ENCODE measurements at regions not wholly inside any gene's neighbourhood (a gene's known extent, or its start where the extent isn't known, plus 50 kb on each side); places are given as distances from the start of the nearest gene placed in this dataset.

GRCh38 chr2:217332866-217333265, 473.0 kb upstream of the TNP1 start:
- H3K27me3 ChIP-seq (ENCODE audit: insufficient read depth, low read length): no peaks in the 10 kb centered on the region
- Mint-ChIP-seq H3K27me3 (ENCODE audit: low read depth, unreplicated experiment) (no peaks in the 10 kb centered on the region), H3K4me3 (ENCODE audit: unreplicated experiment) (no peak overlapping the region), H3K36me3 (ENCODE audit: low read depth, unreplicated experiment) (no peaks in the 10 kb centered on the region), H3K4me1 (ENCODE audit: low read depth, unreplicated experiment) (peaks cover 25% of the 10 kb centered on the region), H3K9me3 (ENCODE audit: unreplicated experiment) (peaks cover 1% of the 10 kb centered on the region), H3K27ac (ENCODE audit: unreplicated experiment) (no peak overlapping the region)
- peaks cover 26% of the 10 kb centered on the region for H3K4me1 ChIP-seq (ENCODE audit: insufficient read depth, low read length)
- H3K4me2 ChIP-seq (ENCODE audit: low read length): no peak overlapping the region
- no peaks in the 10 kb centered on the region for H3K9me3 ChIP-seq (ENCODE audit: insufficient read depth, low read depth, low read length)
- no peak overlapping the region for H3K4me3 ChIP-seq (ENCODE audit: insufficient read depth, low read depth, low read length)
- H3K9ac ChIP-seq (ENCODE audit: low read length): no peak overlapping the region
- no peaks in the 10 kb centered on the region for H4K20me1 ChIP-seq (ENCODE audit: insufficient read depth, low read length)
- no peak overlapping the region for H2AFZ ChIP-seq (ENCODE audit: low read depth, low read length)
- no peaks in the 10 kb centered on the region for H3K79me2 ChIP-seq (ENCODE audit: insufficient read depth, low read length)
- DNase-seq (ENCODE audit: low read depth): no peak
- no peaks in the 10 kb centered on the region for H3K36me3 ChIP-seq (ENCODE audit: insufficient read depth, low read length)
- no peak overlapping the region for H3K27ac ChIP-seq (ENCODE audit: low read depth, low read length)
- FAIRE-seq: no peak
- TF ChIP-seq EZH2 (IDR thresholded peaks at IDR 0.05; ENCODE audit: insufficient read depth, low read length): no peak
- no peak for TF ChIP-seq CTCF (IDR thresholded peaks at IDR 0.05; ENCODE audit: insufficient read depth, low read depth, low read length)

GRCh38 chr2:217332417-217332791, 472.5 kb upstream of the TNP1 start:
- H3K4me3 ChIP-seq (ENCODE audit: insufficient read depth, low read depth, low read length): no peak overlapping the region
- TF ChIP-seq CTCF (IDR thresholded peaks at IDR 0.05; ENCODE audit: insufficient read depth, low read depth, low read length) (no peak), EZH2 (IDR thresholded peaks at IDR 0.05; ENCODE audit: insufficient read depth, low read length) (no peak)
- peak overlapping the region; percentile 64 for H3K27ac ChIP-seq (ENCODE audit: low read depth, low read length)
- DNase-seq (ENCODE audit: low read depth) (no peak), FAIRE-seq (no peak)
- peaks cover 25% of the 10 kb centered on the region for H3K4me1 Mint-ChIP-seq (ENCODE audit: low read depth, unreplicated experiment)
- H2AFZ ChIP-seq (ENCODE audit: low read depth, low read length): no peak overlapping the region
- peaks cover 23% of the 10 kb centered on the region for H3K4me1 ChIP-seq (ENCODE audit: insufficient read depth, low read length)
- H3K9me3 ChIP-seq (ENCODE audit: insufficient read depth, low read depth, low read length): no peaks in the 10 kb centered on the region
- peak overlapping the region; percentile 94 for H3K27ac Mint-ChIP-seq (ENCODE audit: unreplicated experiment)
- no peak overlapping the region for H3K9ac ChIP-seq (ENCODE audit: low read length)
- no peaks in the 10 kb centered on the region for H3K36me3 ChIP-seq (ENCODE audit: insufficient read depth, low read length)
- H3K27me3 Mint-ChIP-seq (ENCODE audit: low read depth, unreplicated experiment): no peaks in the 10 kb centered on the region
- H3K9me3 Mint-ChIP-seq (ENCODE audit: unreplicated experiment): peaks cover 1% of the 10 kb centered on the region
- H3K27me3 ChIP-seq (ENCODE audit: insufficient read depth, low read length): no peaks in the 10 kb centered on the region
- H4K20me1 ChIP-seq (ENCODE audit: insufficient read depth, low read length): no peaks in the 10 kb centered on the region
- no peaks in the 10 kb centered on the region for H3K79me2 ChIP-seq (ENCODE audit: insufficient read depth, low read length)
- H3K36me3 Mint-ChIP-seq (ENCODE audit: low read depth, unreplicated experiment): no peaks in the 10 kb centered on the region
- no peak overlapping the region for H3K4me3 Mint-ChIP-seq (ENCODE audit: unreplicated experiment)
- no peak overlapping the region for H3K4me2 ChIP-seq (ENCODE audit: low read length)

GRCh38 chr2:217331523-217332416, 471.9 kb upstream of the TNP1 start:
- Histone ChIP-seq H3K36me3 (ENCODE audit: insufficient read depth, low read length) (no peaks in the 10 kb centered on the region), H3K4me1 (ENCODE audit: insufficient read depth, low read length) (peaks cover 23% of the 10 kb centered on the region), H4K20me1 (ENCODE audit: insufficient read depth, low read length) (no peaks in the 10 kb centered on the region), H3K79me2 (ENCODE audit: insufficient read depth, low read length) (no peaks in the 10 kb centered on the region), H3K4me3 (ENCODE audit: insufficient read depth, low read depth, low read length) (no peak overlapping the region), H3K4me2 (ENCODE audit: low read length) (peak overlapping the region; percentile 43), H3K27ac (ENCODE audit: low read depth, low read length) (peak overlapping the region; percentile 64), H2AFZ (ENCODE audit: low read depth, low read length) (peak overlapping the region; percentile 43), H3K9ac (ENCODE audit: low read length) (peak overlapping the region; percentile 53), H3K27me3 (ENCODE audit: insufficient read depth, low read length) (no peaks in the 10 kb centered on the region), H3K9me3 (ENCODE audit: insufficient read depth, low read depth, low read length) (no peaks in the 10 kb centered on the region)
- Mint-ChIP-seq H3K36me3 (ENCODE audit: low read depth, unreplicated experiment) (no peaks in the 10 kb centered on the region), H3K4me1 (ENCODE audit: low read depth, unreplicated experiment) (peaks cover 22% of the 10 kb centered on the region), H3K27me3 (ENCODE audit: low read depth, unreplicated experiment) (no peaks in the 10 kb centered on the region), H3K4me3 (ENCODE audit: unreplicated experiment) (peak overlapping the region; percentile 10), H3K9me3 (ENCODE audit: unreplicated experiment) (peaks cover 1% of the 10 kb centered on the region), H3K27ac (ENCODE audit: unreplicated experiment) (peak overlapping the region; percentile 94)
- FAIRE-seq (peak; percentile 13), DNase-seq (ENCODE audit: low read depth) (peak; percentile 95)
- TF ChIP-seq EZH2 (IDR thresholded peaks at IDR 0.05; ENCODE audit: insufficient read depth, low read length) (no peak), CTCF (IDR thresholded peaks at IDR 0.05; ENCODE audit: insufficient read depth, low read depth, low read length) (no peak)
